ENCODE measurements at regions not wholly inside any gene's neighbourhood (a gene's known extent, or its start where the extent isn't known, plus 50 kb on each side); places are given as distances from the start of the nearest gene placed in this dataset.

GRCh38 chr9:90393365-90394152, 249.1 kb downstream of the DIRAS2 start:
- no peak for DNase-seq (ENCODE audit: low spot score in 2 of 2)
- H3K4me3 ChIP-seq, result no peak overlapping the region
- no peaks in the 10 kb centered on the region for H3K4me1 ChIP-seq
- TF ChIP-seq CTCF (IDR thresholded peaks at IDR 0.05), result no peak
- intact Hi-C loops (cut with DNase I), result no loop called here
- H3K9me3 ChIP-seq, result no peaks in the 10 kb centered on the region
- no peaks in the 10 kb centered on the region for H3K36me3 ChIP-seq
- no peak overlapping the region for H3K27ac ChIP-seq
- H3K27me3 ChIP-seq, result no peaks in the 10 kb centered on the region

- DNase-seq (ENCODE audit: low spot score in 2 of 2), result no peak
- intact Hi-C loops (cut with DNase I), result no loop called here
Observed at GRCh38 chr9:90394871-90395270, 247.8 kb downstream of the DIRAS2 start.

GRCh38 chr9:90400091-90400490, 242.5 kb downstream of the DIRAS2 start:
- Histone ChIP-seq H3K4me1 (no peaks in the 10 kb centered on the region), H3K4me3 (no peak overlapping the region), H3K27ac (no peak overlapping the region), H3K27me3 (no peaks in the 10 kb centered on the region), H3K9me3 (no peaks in the 10 kb centered on the region), H3K36me3 (no peaks in the 10 kb centered on the region)
- intact Hi-C loops (cut with DNase I), result no loop called here
- no peak for DNase-seq (ENCODE audit: low spot score in 2 of 2)
- TF ChIP-seq CTCF (IDR thresholded peaks at IDR 0.05), result no peak

More at GRCh38 chr9:90394871-90395270, 247.8 kb downstream of the DIRAS2 start:
- H3K27ac ChIP-seq, result no peak overlapping the region
- TF ChIP-seq CTCF (IDR thresholded peaks at IDR 0.05), result no peak
- H3K4me1 ChIP-seq, result no peaks in the 10 kb centered on the region
- H3K9me3 ChIP-seq, result no peaks in the 10 kb centered on the region
- no peaks in the 10 kb centered on the region for H3K36me3 ChIP-seq
- no peak overlapping the region for H3K4me3 ChIP-seq
- no peaks in the 10 kb centered on the region for H3K27me3 ChIP-seq

- Histone ChIP-seq H3K4me3 (no peak overlapping the region), H3K27me3 (no peaks in the 10 kb centered on the region), H3K4me1 (no peaks in the 10 kb centered on the region), H3K27ac (no peak overlapping the region), H3K9me3 (peaks cover 0 to 6% of the 10 kb centered on the region in 2 donors), H3K36me3 (no peaks in the 10 kb centered on the region)
- no peak for DNase-seq (ENCODE audit: low spot score in 2 of 2)
- intact Hi-C loops (cut with DNase I), result no loop called here
- no peak for TF ChIP-seq CTCF (IDR thresholded peaks at IDR 0.05)
Observed at GRCh38 chr9:90408659-90409058, 234.0 kb downstream of the DIRAS2 start.

- TF ChIP-seq CTCF (IDR thresholded peaks at IDR 0.05), result no peak
- no peak for DNase-seq (ENCODE audit: low spot score in 2 of 2)
- Histone ChIP-seq H3K27ac (no peak overlapping the region), H3K9me3 (no peaks in the 10 kb centered on the region), H3K4me1 (no peaks in the 10 kb centered on the region), H3K36me3 (no peaks in the 10 kb centered on the region), H3K4me3 (no peak overlapping the region), H3K27me3 (no peaks in the 10 kb centered on the region)
- intact Hi-C loops (cut with DNase I), result no loop called here
Observed at GRCh38 chr9:90419221-90419851, 223.3 kb downstream of the DIRAS2 start.

Data from ascending aorta (tissue), 2 donors.